Pulmonary artery endothelial cell (primary cell): ENCODE measurements at regions not wholly inside any gene's neighbourhood (a gene's known extent, or its start where the extent isn't known, plus 50 kb on each side); places are given as distances from the start of the nearest gene placed in this dataset.

Experiments
- DNase-seq: peaks from one replicate; pipeline ENCODE4 v3.0.0-alpha.2; 2011; ENCODE audit warnings: low read depth, low spot score

- DNase-seq: no peak
Measured at GRCh38 chr4:61085534-61085933, 114.6 kb upstream of the ADGRL3 start.

DNA sequence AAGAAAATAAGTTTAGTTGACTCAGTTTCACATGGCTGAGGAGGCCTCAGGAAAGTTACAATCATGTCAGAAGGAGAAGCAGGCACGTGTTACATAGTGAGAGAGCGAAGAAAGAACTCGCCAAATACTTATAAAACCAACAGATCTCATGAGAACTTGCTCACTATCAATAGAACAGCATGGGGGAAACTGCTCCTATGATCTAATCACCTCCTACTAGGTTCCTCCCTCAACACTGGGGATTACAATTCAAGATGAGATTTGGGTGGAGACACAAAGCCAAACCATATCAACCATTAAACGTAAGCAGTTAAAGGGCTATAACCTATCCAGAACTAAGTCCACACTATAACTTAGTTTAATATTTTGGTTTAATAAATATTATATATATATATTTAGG is 113.8 kb upstream of the ADGRL3 start:
- DNase-seq: no peak

DNA sequence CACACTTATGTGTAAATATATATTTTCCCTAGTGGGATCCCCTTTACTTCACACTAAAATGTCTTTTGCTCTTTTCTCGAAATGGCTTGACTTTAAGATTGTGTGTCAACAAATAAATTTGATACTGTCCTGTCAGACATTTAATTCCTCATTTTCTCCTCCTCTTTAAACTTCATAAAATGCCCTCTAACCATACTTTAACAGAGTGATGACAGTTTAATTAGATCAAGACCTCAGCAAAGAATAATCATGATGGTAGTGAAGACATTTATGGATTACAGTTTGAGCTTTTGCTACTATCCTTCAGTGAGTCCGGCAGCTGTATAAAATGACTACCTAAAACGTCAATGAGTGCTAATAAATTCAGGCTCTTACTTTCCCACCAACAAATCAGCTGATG is 113.1 kb upstream of the ADGRL3 start:
- DNase-seq: no peak

DNA sequence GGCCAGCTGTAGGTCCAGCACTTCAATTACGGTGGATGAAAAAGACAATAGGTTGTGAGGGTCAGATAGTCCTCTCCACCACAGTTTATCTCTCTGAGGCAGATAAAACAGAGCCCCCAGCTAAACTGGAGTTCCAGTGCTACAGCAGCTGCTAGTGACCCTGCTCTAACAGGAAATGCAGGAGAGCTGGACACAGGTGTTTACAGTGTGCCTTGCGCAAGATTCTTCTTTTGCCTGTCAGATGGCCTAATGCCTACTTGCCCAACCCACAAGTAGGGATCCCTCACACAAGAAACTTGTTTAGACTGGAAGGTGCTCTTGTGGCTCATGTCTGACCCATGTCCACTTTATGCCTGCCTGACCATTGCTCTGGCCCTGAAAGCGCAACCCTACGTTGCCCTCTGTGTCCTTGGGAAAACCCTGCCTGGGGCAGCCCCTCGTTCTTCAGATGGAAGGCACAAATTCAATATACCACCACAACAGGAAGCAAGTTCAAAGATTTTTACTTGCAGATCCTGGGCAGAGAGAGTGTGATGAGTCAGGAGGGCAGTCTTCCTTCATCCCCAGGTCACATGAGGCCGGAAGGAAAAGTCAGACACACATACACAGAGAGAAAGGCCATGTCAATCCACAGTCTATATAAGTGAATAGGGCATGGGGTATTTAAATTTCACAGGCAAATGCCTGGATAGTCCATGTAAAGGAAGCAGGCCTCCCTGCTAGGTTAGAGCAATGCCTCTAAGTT is 105.1 kb upstream of the ADGRL3 start:
- DNase-seq: no peak

DNA sequence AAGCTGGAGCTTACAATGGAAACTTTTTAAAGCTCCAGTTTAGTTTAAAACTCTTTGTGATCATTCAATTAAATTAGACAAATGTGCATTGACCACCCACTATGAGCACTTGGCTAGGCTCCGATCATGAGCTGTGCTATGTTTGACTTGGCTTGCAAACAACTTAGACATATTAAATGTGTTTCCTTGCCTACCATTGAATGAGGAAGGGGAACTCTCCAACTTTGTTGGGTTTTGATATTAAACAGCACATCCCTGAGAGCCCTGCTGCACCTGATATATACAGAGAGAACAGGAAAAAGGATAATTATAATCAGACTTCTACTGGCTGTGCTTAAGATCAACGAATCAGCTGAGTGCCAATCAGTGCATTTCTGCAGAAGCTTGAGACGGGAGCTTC is 71.4 kb upstream of the ADGRL3 start:
- DNase-seq: no peak

GRCh38 chr4:61129971-61130370 is 70.2 kb upstream of the ADGRL3 start:
- no peak for DNase-seq

DNA sequence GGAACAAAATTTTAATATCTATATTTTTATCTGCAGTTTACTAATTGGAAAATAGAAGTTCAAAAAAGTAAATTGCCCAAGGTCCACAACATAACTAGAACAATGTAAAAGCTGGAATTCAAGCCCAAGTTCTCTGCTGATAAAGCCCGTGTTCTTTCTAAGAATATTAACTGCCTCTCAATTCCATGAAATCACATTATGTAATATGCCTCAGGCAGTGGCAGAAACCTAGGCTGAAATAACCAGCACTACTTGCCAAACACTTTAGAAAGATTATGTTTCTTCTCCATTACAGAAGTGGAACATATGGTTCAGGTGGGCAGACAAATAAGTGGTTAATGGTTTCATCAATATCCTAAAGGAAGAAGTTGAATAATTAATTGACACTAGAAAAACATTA is 56.7 kb upstream of the ADGRL3 start:
- no peak for DNase-seq

GRCh38 chr4:61149278-61149677 is 50.8 kb upstream of the ADGRL3 start:
- DNase-seq: no peak
